AG09319 (cell line): ENCODE measurements at regions not wholly inside any gene's neighbourhood (a gene's known extent, or its start where the extent isn't known, plus 50 kb on each side); places are given as distances from the start of the nearest gene placed in this dataset.

Source experiments
- DNase-seq: peaks from one replicate; pipeline ENCODE4 v3.0.0-alpha.2; 2010; ENCODE audit warnings: low read depth; ENCODE audit errors: extremely low read depth
- TF ChIP-seq, protein P1 (sequence below): IDR thresholded peaks from 2 replicates; pipeline ENCODE4 v1.5.1; 2011; ENCODE audit warnings: low read depth, mild to moderate bottlenecking, inconsistent platforms, low read length, moderate library complexity

DNA sequence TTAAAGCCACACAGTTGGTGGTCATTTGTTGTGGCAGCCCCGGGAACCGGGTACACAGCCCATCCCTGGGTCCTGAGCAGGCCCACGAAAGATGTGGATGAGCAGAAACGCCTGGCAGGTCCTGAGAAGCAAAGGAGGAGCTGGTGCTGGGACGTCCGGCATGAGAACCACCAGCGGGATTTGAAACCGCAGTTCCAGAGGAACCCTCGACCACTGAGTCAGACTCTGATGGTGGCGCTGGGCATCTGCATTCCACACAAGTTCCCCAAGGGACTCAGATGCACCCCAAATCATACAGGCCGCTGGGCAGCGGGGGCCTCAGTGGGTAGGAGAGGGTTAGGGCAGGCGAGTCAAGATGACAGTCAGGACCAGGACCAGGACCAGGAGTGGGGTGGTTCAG, 363.0 kb downstream of the SHANK2 start:
- DNase-seq: no peak
- TF ChIP-seq, protein P1, sequence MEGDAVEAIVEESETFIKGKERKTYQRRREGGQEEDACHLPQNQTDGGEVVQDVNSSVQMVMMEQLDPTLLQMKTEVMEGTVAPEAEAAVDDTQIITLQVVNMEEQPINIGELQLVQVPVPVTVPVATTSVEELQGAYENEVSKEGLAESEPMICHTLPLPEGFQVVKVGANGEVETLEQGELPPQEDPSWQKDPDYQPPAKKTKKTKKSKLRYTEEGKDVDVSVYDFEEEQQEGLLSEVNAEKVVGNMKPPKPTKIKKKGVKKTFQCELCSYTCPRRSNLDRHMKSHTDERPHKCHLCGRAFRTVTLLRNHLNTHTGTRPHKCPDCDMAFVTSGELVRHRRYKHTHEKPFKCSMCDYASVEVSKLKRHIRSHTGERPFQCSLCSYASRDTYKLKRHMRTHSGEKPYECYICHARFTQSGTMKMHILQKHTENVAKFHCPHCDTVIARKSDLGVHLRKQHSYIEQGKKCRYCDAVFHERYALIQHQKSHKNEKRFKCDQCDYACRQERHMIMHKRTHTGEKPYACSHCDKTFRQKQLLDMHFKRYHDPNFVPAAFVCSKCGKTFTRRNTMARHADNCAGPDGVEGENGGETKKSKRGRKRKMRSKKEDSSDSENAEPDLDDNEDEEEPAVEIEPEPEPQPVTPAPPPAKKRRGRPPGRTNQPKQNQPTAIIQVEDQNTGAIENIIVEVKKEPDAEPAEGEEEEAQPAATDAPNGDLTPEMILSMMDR: no peak

DNA sequence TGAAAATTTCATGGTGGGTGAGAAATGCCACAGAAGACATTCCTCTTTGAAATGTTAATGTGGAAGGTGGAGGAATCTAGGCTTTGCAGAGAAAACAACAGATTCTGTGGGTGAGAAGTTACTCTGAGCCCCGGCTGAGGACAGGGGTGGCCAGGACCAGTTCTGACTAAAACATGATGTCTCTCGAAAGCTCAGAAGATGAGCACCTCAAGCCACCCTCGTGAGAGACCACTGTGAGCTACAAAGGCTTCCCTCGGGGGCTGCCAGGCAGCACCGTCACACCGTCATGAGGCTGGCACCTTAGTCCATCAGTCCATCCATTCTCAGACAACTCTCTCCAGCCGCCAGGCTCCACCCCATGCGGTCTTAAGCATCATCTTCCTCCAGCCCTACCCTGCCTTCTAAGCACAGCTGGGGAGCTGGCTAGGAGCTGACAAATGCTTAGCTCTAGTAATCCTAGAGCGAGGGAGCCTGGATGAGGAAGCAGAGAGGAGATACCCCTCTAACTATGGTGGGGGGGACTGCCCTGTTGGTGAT, 360.5 kb downstream of the SHANK2 start:
- no peak for DNase-seq

DNA sequence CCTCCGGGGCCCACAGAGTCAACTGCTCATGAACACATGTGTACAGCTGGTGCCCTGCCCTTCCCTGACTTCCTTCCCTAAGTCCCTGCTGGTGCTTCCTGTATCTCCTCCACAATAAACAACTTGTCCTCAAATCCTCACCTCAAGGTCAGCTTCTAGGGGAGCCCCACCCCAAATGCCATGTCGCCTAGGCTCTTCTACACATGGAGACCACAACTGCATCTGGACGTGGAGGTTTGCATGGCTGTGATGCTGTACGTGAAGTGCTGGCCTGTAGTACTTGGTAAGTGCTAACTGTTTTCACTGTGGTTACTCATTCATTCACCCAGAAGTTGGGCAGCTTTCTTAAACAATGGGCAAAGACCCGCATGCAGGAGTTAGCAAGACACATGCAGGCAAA, 359.5 kb downstream of the SHANK2 start:
- TF ChIP-seq, protein P1: no peak
- no peak for DNase-seq

More for the DNA sequence above, 360.5 kb downstream of the SHANK2 start:
- TF ChIP-seq, protein P1: no peak

DNA sequence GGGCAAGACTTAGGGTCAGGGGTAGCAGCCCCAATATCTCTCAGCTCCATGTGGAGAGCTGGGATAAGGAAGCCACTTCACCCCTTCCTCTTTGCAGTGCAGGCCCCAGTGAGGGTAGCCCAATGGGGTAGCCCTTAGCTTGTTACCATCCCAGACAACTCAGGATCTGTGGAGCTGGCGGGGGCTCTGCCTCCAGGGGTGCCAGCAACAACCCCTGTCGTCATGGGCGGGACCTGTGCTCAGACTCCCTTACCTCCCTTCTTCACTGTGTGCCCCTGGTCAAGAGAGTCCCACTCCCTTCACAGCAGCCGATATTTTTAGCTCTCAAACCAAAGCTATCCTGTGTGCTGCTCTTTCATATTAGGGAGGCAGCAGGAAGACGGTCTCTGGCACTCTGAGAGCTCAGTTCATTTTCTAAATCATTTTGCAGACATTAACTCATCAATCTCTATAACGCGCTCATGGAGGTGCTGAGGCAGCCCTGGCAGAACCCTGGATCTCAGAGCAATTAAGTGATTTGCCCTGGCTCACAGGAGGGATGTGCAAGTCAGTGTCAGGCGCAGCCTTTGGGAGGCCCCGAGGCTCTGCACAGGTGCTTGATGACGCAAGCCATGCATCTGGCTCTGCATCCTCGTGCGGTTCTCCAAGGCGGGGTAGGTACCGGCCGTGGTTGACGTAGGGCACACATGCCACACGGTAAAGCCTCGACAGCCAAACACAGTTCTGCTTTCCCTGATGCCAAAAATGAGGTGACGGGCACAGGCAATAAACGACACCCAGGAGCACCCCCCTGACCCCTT, 357.6 kb downstream of the SHANK2 start:
- DNase-seq: no peak

DNA sequence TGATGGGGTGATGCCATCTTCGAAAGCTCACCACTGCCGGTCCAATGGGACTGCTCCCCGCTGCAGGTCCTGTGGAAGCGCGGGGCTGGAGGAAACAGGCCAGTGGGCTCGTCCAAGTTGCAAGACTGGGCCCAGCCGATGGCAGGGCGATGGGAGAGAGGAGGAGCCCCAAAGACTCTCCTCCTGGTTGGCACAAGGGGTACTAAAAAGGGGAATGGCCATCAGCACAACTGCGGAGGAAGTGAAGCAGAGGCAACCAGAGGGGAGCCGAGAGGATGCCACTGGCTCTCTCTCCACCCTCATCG, 357.1 kb downstream of the SHANK2 start:
- TF ChIP-seq, protein P1: no peak

More for the DNA sequence above, 357.6 kb downstream of the SHANK2 start:
- TF ChIP-seq, protein P1: no peak

DNA sequence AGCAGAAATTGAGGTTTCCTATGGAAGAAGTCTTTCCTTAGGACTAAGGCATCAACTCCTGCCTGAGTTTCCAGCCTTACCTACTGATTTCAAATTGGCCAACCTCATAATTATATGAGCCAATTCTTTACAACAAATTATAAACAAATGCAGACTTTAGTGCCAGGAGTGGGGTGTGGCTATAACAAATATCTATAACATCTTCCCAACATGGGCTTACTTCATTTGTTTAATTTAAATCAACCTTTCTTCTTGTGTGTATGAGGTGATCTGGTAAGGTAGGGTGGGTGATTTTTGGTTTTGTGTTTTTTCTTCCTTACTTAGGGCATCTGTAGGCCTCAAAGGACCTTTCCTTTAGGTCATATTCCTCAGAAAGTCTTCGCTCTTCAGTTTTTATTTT, 354.9 kb downstream of the SHANK2 start:
- no peak for DNase-seq
- TF ChIP-seq, protein P1: no peak

More for the DNA sequence above, 357.1 kb downstream of the SHANK2 start:
- DNase-seq: no peak

DNA sequence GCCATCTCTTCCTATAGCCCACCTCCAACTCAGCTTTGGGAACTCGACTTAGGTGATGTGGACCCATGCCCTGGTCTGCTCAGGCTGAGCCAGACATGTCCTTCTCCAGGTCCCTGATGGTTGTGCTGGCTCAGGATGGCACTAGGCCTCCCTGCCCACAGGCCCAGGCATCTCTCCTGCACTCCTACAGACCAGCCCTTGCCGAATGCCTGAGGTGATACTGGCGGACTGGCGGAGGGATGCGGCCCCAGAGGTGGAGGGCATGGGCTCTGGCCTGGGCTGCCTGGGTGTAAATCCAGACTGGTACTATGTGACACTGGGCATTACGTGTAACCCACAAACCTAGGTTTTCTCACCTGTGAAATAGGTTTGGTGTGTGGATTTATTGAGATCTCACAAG, 352.8 kb downstream of the SHANK2 start:
- TF ChIP-seq, protein P1: no peak
- DNase-seq: no peak
